NB4 (cell line): ENCODE measurements at regions not wholly inside any gene's neighbourhood (a gene's known extent, or its start where the extent isn't known, plus 50 kb on each side); places are given as distances from the start of the nearest gene placed in this dataset.

Source experiments
- MYC ChIP-seq: IDR thresholded peaks from 2 replicates; pipeline ENCODE4 v1.6.1; 2011; ENCODE audit warnings: low read depth, low read length
- TF ChIP-seq, protein P1 (sequence below): IDR thresholded peaks from one replicate; pipeline ENCODE4 v1.5.1; 2012; ENCODE audit warnings: low read depth, low read length

DNA sequence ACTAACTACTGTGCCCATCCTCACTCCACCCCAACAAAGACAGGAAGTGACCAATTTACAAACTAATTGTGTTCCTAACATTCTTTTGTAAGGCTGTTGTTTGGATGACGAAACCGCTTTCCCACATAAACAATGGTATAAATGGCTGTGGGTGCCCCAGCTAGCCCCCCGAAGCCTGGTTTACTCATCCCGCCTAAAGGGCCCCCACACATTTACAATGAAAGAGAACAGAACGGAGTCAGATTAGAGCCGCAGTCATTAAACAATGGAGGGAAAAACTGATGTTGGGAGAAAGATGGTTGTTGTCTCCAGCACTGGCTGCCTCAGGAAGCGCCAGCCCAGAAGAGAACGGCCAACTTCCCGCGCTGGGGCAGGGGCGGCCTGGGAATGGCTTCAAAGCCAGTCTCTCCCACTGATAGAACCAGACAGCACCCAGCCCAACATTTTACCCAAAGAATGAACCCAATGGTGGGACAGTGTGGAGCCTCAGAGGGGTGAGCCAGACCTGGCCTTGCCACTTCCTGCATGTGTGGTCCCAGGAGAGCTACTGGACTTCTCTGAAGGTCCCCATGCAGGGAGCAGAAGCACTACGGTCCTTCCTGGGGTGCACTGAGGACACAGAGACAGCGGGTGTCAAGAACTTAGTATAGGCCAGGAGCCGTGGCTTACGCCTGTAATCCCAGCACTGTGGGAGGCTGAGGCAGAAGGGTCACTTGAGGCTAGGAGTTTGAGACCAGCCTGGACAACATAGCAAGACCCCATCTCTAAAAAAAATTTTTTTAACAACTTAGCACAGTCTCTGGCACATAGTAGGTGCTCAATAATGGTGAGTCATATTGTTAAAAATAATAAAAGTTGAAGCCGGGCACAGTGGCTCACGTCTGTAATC lies 75.8 kb upstream of the GATA2 start:
- TF ChIP-seq, protein P1, sequence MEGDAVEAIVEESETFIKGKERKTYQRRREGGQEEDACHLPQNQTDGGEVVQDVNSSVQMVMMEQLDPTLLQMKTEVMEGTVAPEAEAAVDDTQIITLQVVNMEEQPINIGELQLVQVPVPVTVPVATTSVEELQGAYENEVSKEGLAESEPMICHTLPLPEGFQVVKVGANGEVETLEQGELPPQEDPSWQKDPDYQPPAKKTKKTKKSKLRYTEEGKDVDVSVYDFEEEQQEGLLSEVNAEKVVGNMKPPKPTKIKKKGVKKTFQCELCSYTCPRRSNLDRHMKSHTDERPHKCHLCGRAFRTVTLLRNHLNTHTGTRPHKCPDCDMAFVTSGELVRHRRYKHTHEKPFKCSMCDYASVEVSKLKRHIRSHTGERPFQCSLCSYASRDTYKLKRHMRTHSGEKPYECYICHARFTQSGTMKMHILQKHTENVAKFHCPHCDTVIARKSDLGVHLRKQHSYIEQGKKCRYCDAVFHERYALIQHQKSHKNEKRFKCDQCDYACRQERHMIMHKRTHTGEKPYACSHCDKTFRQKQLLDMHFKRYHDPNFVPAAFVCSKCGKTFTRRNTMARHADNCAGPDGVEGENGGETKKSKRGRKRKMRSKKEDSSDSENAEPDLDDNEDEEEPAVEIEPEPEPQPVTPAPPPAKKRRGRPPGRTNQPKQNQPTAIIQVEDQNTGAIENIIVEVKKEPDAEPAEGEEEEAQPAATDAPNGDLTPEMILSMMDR: no peak
- TF ChIP-seq MYC: no peak
